ENCODE measurements at regions not wholly inside any gene's neighbourhood (a gene's known extent, or its start where the extent isn't known, plus 50 kb on each side); places are given as distances from the start of the nearest gene placed in this dataset.
A peak's percentile ranks its signal among the peaks of the same experiment; 100 is the strongest.

GRCh38 chr21:41620541-41620940 lies 112.6 kb upstream of the TMPRSS2 start:
- no peak overlapping the region for H3K4me3 Mint-ChIP-seq (ENCODE audit: unreplicated experiment)
- TF ChIP-seq CTCF (IDR thresholded peaks at IDR 0.05) = no peak
- no peaks in the 10 kb centered on the region for H3K9me3 Mint-ChIP-seq (ENCODE audit: unreplicated experiment)
- no peaks in the 10 kb centered on the region for H3K36me3 Mint-ChIP-seq (ENCODE audit: unreplicated experiment)
- H3K27me3 Mint-ChIP-seq (ENCODE audit: unreplicated experiment) = no peaks in the 10 kb centered on the region
- peaks cover 33% of the 10 kb centered on the region for H3K4me1 Mint-ChIP-seq (ENCODE audit: unreplicated experiment)
- DNase-seq (ENCODE audit: extremely low spot score, unreplicated experiment) = no peak
- H3K27ac Mint-ChIP-seq (ENCODE audit: unreplicated experiment) = no peak overlapping the region

- Mint-ChIP-seq H3K9me3 (ENCODE audit: unreplicated experiment) (no peaks in the 10 kb centered on the region), H3K27me3 (ENCODE audit: unreplicated experiment) (no peaks in the 10 kb centered on the region), H3K4me3 (ENCODE audit: unreplicated experiment) (peak overlapping the region; percentile 10), H3K4me1 (ENCODE audit: unreplicated experiment) (peaks cover 54% of the 10 kb centered on the region), H3K36me3 (ENCODE audit: unreplicated experiment) (no peaks in the 10 kb centered on the region), H3K27ac (ENCODE audit: unreplicated experiment) (peak overlapping the region; percentile 95)
- no peak for DNase-seq (ENCODE audit: extremely low spot score, unreplicated experiment)
- no peak for TF ChIP-seq CTCF (IDR thresholded peaks at IDR 0.05)
These were observed 108.2 kb upstream of the TMPRSS2 start for GRCh38 chr21:41616031-41616591.

GRCh38 chr21:41615613-41616012 lies 107.7 kb upstream of the TMPRSS2 start:
- Mint-ChIP-seq H3K36me3 (ENCODE audit: unreplicated experiment) (no peaks in the 10 kb centered on the region), H3K4me3 (ENCODE audit: unreplicated experiment) (no peak overlapping the region), H3K27me3 (ENCODE audit: unreplicated experiment) (no peaks in the 10 kb centered on the region), H3K27ac (ENCODE audit: unreplicated experiment) (peak overlapping the region; percentile 95), H3K4me1 (ENCODE audit: unreplicated experiment) (peaks cover 54% of the 10 kb centered on the region), H3K9me3 (ENCODE audit: unreplicated experiment) (no peaks in the 10 kb centered on the region)
- TF ChIP-seq CTCF (IDR thresholded peaks at IDR 0.05) = no peak
- no peak for DNase-seq (ENCODE audit: extremely low spot score, unreplicated experiment)

- TF ChIP-seq CTCF (IDR thresholded peaks at IDR 0.05) = no peak
- Mint-ChIP-seq H3K27ac (ENCODE audit: unreplicated experiment) (peak overlapping the region; percentile 95), H3K9me3 (ENCODE audit: unreplicated experiment) (no peaks in the 10 kb centered on the region), H3K27me3 (ENCODE audit: unreplicated experiment) (no peaks in the 10 kb centered on the region), H3K4me3 (ENCODE audit: unreplicated experiment) (no peak overlapping the region), H3K4me1 (ENCODE audit: unreplicated experiment) (peaks cover 56% of the 10 kb centered on the region), H3K36me3 (ENCODE audit: unreplicated experiment) (no peaks in the 10 kb centered on the region)
- no peak for DNase-seq (ENCODE audit: extremely low spot score, unreplicated experiment)
These were observed 106.6 kb upstream of the TMPRSS2 start for GRCh38 chr21:41614511-41614910.

- H3K36me3 Mint-ChIP-seq (ENCODE audit: unreplicated experiment) = no peaks in the 10 kb centered on the region
- H3K27ac Mint-ChIP-seq (ENCODE audit: unreplicated experiment) = peak overlapping the region; percentile 93
- DNase-seq (ENCODE audit: extremely low spot score, unreplicated experiment) = no peak
- no peaks in the 10 kb centered on the region for H3K9me3 Mint-ChIP-seq (ENCODE audit: unreplicated experiment)
- H3K4me3 Mint-ChIP-seq (ENCODE audit: unreplicated experiment) = no peak overlapping the region
- H3K27me3 Mint-ChIP-seq (ENCODE audit: unreplicated experiment) = no peaks in the 10 kb centered on the region
- peaks cover 56% of the 10 kb centered on the region for H3K4me1 Mint-ChIP-seq (ENCODE audit: unreplicated experiment)
- TF ChIP-seq CTCF (IDR thresholded peaks at IDR 0.05) = no peak
These were observed 105.6 kb upstream of the TMPRSS2 start for GRCh38 chr21:41613533-41613909.

All from osteocyte (in vitro differentiated cells).